Medulla oblongata (tissue), 1 donor: ENCODE measurements at regions not wholly inside any gene's neighbourhood (a gene's known extent, or its start where the extent isn't known, plus 50 kb on each side); places are given as distances from the start of the nearest gene placed in this dataset.
"Not testable (repeated sequence)": the region's sequence is repeated elsewhere in the genome, so short reads cannot be mapped to it uniquely, and the experiment has no call there.

Experiments used
- DNase-seq: peaks from one replicate; pipeline ENCODE4 v3.0.0-alpha.2; 2015; ENCODE audit errors: extremely low spot score

- DNase-seq = no peak
Measured at GRCh38 chr2:238745997-238746396, 101.9 kb upstream of the TWIST2 start.

DNA sequence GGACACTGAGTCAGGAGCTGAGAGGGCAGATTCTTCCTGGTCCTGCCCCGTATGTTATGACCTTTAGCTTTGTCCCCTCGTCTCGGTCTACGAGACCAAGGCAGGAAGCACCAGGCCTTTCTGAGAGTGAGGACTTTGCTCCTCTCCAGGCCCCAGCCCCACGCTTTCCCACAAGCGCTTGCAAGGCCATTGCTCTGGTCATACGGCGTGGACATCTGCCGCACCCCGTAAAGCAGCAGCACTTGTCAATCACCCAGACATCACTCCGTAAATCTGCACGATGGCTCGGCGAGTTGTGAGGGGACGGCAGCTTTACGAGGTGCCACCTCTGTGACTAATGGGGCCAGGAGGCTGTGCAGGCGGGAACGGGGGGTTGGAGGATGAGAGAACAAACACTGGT, 100.8 kb upstream of the TWIST2 start:
- DNase-seq = no peak

DNA sequence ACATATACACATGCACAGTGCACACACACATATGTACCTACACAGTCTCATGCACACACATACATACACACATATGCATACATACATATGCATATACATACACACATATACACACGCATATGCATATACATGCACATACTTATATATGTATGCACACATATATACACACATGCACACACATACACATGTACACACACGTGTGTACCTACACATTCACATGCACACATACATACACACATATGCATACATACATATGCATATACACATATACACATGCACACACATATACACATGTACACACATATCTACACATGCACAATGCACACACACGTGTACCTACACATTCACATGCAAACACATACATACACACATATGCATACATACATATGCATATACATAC, 100.3 kb upstream of the TWIST2 start:
- no peak for DNase-seq

DNA sequence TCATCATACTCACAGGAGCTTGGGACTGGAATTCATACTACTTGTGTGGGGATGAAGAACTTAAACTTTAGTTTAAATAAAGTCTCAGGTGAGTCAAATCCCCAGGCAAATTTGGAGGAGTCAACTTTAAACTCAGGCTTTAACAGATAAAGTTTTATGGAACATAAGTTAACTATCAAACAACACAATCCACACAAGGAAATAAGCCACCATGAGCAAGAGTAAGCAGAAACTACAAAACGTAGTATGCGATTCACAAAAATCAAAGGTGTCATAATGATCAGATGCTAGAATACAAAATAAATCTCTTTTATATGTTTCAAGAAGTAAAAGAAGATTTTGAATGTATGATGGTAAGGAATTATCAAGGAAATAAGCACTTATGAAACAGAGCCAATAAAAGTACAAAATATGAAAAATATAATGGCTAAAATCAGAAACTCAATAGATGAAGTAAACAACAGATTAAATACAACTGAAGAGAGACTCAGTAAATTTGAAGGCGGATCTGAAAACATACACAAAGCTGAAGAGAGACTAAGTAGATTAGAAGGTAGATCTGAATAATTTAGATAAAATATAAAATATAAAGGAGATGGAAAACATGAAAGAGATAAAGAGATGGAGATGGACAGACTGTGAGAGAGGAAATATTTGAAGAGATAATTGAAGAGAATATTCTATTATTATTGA, 97.5 kb upstream of the TWIST2 start:
- no peak for DNase-seq

DNA sequence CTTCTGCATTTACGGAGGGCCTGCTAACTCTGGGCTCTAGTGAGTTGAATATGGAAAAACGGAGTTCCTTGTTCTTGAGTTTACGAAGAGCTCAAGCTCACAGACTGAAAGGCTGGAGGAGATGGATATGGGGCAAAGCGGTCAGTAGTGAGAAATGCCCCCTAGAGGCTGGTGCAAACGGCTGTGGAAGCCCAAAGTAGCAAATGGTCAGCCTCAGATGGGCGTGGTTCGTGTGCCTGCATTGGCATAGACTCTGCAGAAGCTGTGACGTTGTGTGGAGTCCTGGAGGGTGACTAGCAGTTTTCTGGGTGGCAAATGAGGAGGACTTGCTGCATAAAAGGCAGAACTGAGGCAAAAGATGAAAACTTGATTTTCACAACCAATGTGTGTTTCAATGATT, 93.6 kb upstream of the TWIST2 start:
- DNase-seq = no peak

DNA sequence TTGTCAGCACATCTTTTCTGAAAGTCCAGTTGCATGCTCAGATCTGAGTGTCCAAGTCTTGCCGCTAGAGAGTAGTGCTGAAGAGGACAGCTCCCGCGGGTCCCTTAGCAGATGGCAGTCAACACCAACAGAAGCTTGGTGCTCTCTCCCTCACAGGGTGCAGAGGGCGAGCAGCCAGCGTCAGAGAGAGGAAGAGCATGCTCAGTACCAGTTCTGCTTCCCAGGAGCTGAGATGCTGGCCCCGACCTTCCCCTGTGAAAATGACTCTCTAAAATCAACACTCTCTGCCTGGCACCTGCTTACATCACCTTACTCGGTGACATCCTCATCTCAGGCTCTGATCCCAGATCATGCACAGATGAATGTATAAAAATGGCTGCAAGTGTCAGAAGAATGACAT, 86.0 kb upstream of the TWIST2 start:
- no peak for DNase-seq

DNA sequence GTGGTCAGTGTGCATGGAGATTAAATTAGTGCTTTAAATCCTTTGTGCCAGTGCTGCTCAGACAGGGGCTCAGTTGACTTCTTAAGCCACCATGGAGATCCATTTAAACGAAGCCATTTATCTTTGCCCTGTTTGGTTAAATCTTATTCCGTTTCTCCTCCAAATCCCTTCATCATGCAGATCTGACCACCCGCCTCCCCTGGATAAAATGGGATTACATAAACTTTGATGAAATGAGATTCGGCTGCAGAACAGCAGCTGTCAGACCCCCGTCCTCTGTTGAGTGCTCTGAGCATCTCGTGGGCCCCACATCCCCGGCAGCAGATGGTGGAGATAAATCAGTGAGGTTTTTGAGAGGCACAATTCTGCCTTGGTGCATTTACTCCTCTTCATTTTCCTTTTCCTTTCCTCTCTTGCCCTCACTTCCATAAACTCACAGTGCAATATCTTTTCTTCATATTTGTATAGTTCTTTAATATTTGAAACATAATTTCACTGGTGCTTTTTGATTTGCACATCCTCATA, 84.4 kb upstream of the TWIST2 start:
- no peak for DNase-seq

DNA sequence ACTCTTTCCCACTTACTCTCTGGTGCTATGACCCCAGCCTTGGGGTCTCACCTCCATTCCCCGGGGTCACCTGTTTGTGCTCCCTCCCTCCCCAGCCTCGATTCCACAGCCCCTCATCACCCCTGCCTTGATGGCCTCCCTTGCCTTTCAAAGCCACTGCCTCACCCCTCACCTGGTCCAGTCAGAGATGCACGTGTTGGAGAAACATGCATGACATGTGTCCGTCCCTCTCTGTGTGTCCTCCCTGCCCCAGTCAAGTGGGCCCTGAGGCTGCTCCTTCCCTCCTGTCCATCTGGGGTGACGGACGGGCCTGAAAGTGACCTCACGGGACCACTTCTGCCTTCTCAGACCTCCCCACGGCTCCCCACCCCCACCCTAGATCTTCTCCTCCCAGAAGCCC, 82.3 kb upstream of the TWIST2 start:
- no peak for DNase-seq

DNA sequence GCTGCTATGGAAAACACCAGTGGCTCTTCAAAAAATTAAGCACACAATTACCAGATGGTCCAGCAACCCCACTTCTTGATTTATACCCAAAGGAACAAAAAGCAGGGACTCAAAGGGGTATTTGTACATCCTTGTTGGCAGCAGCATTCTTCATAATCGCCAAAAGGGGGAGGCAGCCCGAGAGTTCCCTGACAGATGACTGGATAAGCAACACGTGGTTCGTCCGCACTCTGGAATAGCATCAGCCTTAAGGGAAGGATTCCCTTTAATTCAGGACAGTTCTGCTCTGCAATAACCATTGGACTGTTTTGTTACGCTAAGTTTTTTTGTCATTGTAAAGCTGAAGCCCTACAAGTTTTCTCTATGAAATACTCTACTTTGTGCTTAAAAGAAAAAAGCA, 76.7 kb upstream of the TWIST2 start:
- peak; percentile 18 for DNase-seq

DNA sequence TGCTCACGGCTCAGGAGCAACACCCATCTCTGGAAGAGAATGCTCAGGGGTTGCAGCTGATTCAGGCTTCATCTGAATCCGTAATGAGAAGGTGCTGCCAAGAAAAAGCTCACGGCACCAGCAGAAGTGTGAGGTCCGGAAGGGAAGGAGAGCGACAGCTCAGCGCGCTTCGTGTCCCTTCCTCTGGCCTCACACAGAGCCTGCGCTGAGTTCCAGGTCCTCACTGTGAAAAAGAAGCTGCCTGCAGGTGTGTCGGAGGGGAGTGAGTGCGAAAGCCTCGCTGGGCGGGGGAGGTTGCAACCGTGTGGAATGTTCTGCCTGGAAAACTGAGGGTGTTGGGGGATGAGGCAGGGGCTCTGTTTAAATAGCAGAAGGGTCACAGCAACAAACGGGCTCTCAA, 76.2 kb upstream of the TWIST2 start:
- no peak for DNase-seq

DNA sequence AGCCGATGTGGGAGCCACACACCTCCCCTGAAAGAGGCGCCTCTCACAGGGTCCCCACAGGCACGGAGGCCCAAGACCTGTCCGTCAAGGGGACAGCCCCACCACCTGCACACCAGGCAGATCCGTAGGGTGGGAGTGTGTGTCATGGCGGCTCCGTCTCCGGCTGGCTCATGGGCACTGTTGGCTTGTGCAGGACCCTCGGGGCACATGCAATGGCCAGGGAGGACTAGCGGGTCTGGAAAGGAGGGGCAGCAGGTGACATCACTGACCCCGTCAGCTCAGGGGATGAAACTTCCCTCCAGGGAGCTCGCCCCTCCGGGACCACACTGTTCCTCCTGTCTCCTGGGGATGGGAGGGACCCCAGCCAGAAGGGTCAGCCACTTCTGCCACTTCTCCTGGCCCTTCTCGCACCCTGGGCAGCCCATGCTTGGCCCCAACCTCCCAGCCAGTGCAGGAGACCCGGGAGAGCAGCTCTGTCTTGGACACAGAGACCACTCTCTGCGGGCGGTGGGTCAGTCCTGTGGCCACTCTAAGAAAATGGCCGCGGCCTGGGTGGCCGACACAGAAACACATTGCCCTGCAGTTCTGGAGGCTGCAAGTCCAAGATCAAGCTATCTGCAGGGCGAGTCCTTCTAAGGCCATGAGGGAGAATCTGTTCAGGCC, 75.1 kb upstream of the TWIST2 start:
- no peak for DNase-seq

GRCh38 chr2:238773472-238773871, 74.4 kb upstream of the TWIST2 start:
- DNase-seq = no peak

- no peak for DNase-seq
Measured at GRCh38 chr2:238774071-238774470, 73.8 kb upstream of the TWIST2 start.

DNA sequence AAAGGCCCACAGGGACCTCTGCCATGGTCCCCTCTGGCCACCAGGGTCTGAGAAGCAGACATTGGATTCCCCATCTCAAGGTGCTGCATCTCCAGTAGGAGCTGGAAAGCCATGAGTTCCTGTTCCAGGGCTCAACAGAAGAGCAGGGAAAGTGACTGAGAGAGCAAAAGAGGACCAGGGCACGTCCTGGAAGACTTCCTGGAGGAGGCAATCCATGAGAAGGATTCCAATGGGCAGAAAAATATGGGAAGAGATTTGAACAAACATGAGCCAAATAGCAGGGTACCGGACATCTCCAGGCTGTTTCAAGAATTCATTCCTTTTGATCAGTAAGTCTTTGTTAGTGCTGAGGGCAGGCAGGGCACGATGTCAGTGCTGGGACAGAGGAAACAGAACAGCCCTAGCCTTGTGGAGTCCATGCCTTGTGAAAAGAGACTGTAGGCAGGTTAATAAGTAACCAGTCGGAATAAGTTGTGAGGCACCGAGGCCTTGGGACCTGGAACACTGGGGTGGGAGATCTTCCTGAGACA, 72.8 kb upstream of the TWIST2 start:
- DNase-seq = no peak

DNA sequence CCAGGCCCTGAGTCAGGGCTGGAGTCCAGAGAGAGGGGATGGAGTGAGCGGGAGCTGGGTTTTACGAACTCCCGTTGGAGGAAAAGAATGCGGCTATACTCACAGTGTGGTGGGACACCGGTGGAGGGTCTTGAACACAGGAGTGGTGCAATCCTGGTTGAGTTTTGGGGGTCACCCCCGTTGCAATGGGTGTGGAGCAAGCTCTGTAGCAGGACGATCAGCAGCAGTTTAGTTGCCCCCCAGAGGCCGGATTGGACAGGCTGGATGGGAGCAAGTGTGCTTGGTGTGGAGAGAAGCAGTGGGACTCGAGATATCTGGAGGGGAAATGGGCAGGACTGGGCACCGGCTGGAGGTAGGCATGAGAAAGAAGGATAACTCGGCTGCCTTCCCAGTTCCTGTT, 72.3 kb upstream of the TWIST2 start:
- no peak for DNase-seq

GRCh38 chr2:238776003-238776760, 71.7 kb upstream of the TWIST2 start:
- no peak for DNase-seq

DNA sequence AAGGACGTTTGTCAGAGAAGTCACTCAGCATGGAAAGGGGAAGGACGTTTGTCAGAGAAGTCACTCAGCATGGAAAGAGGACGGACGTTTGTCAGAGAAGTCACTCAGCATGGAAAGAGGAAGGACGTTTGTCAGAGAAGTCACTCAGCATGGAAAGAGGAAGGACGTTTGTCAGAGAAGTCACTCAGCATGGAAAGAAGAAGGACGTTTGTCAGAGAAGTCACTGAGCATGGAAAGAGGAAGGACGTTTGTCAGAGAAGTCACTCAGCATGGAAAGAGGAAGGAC, 71.2 kb upstream of the TWIST2 start:
- not testable (repeated sequence) for DNase-seq

GRCh38 chr2:238777369-238778067, 70.4 kb upstream of the TWIST2 start:
- DNase-seq = no peak

GRCh38 chr2:238784671-238785527, 63.0 kb upstream of the TWIST2 start:
- DNase-seq = peak; percentile 69

- DNase-seq = no peak
Measured at GRCh38 chr2:238785528-238785860, 62.4 kb upstream of the TWIST2 start.

- no peak for DNase-seq
Measured at GRCh38 chr2:238786379-238786778, 61.5 kb upstream of the TWIST2 start.
